Stromal cell of bone marrow (primary cell): ENCODE measurements at regions not wholly inside any gene's neighbourhood (a gene's known extent, or its start where the extent isn't known, plus 50 kb on each side); places are given as distances from the start of the nearest gene placed in this dataset.

Experiments
- DNase-seq: peaks from one replicate; pipeline ENCODE4 v3.0.0-alpha.2; 2012; ENCODE audit warnings: low read depth

DNA sequence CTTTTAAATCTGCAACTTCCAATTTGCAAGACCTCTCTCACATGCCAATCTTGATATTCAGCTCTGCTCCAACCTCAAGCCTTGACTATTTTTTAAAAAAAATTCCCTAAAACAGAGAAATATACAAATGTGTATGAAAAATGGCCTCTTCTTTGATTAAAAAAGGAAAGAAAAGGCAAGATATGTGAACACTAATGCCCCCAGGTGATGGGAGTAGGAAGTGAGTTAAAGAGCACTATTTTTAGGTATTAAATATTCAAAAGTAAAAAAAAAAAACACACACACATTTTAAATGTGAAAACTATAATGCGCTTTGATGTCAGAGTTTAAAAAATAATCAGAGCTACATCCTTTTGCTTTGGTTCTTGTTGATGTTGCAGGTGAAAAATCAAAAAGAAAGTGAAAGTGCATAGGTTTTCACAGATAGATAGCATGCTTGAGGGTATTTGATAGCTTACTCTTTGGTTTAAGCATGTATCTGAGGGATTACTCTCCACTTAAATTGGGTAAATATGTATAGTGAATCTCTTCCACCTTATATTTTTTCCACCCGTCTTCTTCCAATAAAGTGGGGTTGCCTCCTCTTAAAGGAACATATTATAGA is 406.0 kb upstream of the POU3F3 start:
- DNase-seq = no peak

DNA sequence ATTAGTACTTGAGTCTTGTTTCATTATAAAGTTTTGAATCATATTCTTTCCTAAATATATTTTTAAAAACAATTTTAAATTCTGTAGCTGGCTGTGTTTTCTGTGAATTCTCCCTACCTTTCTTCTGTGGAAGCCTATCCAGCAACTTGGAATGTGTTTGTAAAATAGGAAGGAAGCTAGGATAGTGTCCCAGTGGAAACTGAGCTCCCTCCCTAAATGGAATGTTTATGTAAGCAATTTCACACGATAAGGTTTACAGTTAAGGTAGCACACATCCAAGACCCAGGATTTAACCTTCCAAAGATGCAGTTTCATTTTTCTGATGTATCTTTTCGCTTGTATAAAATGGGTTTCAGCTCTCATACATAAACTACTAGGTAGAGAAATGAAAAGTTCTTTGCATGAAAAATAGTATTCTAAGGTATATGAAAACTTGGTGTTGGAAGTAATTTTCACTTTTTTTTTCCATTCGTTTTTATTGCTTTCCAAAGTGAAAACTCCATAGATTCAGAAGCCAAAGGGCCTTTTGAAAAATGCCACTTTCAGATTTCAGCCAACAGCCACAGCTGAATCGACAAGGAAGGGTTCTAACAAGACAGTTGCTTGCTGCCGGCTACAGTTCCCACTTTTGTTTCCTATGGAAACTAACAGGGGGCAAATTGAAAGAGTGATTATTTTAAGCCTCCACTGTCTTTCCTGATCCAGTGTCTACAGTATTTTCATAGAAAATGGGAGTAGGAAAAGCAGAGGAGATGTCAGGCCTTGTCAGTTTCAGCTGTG is 405.1 kb upstream of the POU3F3 start:
- no peak for DNase-seq

- no peak for DNase-seq
Observed at GRCh38 chr2:104452558-104452957, 401.4 kb upstream of the POU3F3 start.

DNA sequence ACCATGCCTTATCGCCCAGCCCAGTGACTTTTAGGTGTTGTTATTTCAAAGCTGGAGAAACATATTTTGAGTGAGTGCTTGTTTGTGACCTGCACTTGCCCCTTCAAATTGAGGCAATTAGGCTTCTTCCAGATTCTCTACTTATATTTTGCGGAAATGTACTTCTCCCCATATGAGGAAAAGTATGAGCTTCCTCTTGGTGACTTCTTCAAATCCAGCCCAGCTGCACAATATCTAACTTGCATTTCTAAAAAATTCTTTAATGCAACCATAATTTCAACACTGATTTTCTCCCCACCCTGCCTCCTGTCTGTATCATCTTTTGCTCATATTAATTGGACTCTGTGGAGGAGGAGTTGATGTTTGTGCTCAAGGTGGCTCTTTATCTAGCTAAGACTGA is 391.2 kb upstream of the POU3F3 start:
- no peak for DNase-seq

DNA sequence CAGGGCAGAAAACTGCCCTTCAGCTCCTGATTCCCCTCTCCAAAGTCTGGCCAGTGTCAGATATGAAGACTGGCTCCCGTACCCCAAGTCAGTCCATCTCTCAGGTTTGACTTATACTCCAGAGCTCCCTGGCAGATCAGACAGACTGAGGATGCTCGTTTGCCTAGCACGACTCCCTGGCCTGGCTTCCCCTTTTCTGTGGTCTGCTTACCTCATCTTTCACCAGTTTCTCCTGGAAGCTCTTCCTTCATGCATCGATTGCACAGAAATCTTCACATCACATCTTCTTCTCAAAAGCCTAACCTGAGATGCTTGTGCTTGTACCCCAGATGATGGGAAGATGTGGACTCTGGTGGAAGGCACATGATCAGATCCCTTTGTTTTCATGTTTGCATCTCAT is 387.9 kb upstream of the POU3F3 start:
- DNase-seq = no peak

- no peak for DNase-seq
Observed at GRCh38 chr2:104468846-104469245, 385.1 kb upstream of the POU3F3 start.

GRCh38 chr2:104472076-104472475 is 381.8 kb upstream of the POU3F3 start:
- no peak for DNase-seq

GRCh38 chr2:104473546-104473945 is 380.4 kb upstream of the POU3F3 start:
- no peak for DNase-seq

DNA sequence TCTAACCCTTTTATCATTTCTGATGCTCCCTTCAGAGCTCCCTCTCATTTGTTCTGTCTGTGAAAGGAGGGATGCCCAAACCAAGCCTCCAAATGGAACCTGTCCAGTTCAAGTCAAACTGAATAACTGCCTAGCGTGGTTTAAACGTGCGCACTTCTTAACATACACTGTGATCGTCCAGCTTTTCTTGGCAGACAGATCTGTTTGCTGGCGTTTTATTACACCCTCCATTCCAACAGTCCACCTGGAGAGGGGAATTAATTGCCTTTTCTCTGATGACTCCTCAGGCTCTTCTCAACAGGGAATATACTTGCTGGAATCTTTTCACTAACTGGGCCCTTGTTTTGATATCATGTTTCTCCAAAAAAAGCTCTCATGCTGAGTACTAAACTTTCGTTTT is 379.2 kb upstream of the POU3F3 start:
- no peak for DNase-seq

GRCh38 chr2:104476075-104476474 is 377.8 kb upstream of the POU3F3 start:
- no peak for DNase-seq

- DNase-seq = no peak
Observed at GRCh38 chr2:104476563-104476988, 377.3 kb upstream of the POU3F3 start.

GRCh38 chr2:104481341-104481740 is 372.6 kb upstream of the POU3F3 start:
- no peak for DNase-seq

GRCh38 chr2:104487366-104487765 is 366.5 kb upstream of the POU3F3 start:
- no peak for DNase-seq

DNA sequence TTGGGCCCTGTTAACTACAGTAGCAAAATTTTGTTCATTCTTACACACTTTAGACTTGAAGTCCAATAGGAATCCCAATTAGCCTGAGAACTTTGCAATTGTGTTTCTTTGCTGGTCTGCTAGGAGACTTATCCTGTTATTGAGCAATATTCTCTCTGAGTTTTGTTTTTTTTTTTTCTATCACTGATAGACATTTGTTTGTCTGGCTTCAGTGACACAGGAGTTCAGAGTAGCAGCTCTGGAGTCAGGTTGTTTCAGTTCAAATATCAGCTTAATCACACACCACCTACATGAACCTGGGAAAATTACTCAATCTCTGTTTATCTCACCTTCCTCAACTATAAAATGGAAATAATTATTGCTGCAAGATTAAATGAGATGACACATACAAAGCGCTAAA is 360.2 kb upstream of the POU3F3 start:
- no peak for DNase-seq

DNA sequence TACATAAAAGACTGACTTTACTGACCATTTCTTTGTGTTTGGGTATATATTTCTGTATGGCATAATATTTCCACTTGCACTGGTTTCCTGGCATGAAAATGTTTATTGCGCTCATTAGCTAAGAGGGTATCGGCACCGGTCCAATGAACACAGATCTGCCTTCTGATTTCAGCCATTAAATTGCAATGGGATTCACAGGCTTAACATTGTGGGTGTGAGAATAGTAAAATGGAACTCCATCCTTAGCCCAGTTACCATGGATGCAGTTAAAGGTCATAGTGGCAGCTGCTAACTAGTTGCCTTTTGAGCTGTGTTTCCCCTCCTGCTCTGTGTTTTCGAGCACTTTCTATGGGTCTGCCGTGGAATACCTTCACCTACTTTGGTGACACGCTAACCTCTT is 352.6 kb upstream of the POU3F3 start:
- no peak for DNase-seq

DNA sequence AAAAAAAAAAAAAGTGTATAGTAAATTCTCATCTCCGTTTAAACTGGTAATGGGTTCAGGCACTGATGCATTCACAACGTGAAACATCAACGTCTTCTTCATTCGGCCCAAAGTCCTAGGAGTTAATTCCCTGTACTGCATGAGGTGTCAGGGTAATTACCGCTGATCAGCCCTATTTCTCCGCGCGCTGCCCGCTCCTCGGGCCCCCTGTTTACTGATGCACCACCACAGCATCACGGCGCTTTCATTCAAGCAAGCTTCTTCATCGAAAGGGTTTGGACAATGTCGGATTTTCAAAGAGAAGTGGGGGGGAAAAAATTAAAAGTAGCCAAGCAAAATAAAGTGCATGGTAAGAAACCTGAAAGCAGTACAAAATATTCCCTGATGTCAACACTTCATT is 352.0 kb upstream of the POU3F3 start:
- DNase-seq = no peak

- DNase-seq = no peak
Observed at GRCh38 chr2:104502901-104503300, 351.0 kb upstream of the POU3F3 start.

DNA sequence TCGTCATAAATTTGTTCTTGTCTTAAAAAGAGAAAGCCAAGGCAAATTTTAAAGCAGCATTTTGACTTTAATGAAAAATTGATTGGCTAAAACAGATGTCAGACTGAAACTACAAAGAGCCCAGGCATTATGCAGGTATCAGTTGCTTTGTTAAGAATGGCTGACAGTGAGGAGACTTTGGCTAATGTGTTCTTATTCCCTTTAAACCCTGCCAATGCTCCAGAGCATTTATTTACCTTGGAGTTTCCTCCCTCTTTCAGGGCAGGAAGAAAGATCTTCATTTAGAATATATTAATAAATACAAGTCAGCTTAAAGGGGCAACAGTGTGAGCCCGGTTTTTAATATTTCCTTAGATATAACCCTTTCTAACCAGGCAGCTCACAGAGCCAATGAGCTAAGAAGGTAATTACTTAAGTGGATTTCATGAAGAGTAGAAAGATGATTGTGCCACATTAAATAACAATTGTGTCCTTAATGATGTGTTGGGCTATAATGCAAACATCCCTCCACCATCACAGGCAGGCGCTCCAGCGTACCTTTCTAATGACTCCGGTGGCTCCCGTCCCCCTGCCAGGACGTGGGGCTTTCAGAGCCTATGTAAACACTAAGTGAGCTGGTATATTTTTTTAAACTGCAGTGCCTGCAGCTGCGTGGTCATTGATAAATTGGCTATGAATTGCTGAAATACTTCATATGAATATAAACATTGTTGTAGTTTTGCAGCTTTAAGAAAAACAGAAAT is 349.4 kb upstream of the POU3F3 start:
- no peak for DNase-seq

- DNase-seq = no peak
Observed at GRCh38 chr2:104518256-104518655, 335.7 kb upstream of the POU3F3 start.

DNA sequence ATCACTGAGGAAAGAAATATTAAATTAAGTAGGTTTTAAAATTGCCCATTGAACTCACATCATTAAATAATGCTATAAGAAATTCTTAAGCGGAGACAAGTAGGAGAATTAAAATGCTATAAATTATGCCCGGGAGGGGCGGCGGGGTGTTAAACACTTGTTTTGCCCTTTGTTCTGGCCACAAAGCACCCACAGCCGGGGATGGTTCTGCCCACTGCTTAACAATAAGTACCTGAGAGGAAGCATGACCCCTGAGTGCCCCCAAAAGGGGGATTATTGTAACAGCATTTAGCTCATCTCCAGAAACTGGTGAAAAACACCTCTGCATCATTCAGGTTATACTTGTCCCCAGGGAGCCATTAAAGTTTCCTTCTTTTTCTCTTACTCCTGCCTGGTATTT is 332.7 kb upstream of the POU3F3 start:
- no peak for DNase-seq

GRCh38 chr2:104523921-104524320 is 330.0 kb upstream of the POU3F3 start:
- DNase-seq = no peak

DNA sequence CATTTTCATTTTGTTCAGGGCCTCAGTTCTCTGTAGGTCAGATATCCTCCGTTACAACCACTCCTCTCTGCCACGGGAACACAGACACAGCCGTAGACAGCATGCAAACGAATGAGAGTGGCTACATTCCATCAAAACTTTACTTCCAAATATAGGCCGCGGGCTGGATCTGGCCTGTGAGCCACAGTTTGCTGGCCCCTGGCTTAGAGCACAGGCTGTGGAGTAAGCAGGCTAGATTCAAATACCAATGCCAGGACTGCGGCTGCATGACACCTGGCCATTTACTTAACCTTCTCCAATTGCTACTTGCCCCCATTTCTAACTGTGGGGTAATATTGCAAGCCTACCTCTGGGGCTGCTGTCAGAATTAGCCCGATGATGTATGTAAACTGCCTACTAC is 325.8 kb upstream of the POU3F3 start:
- DNase-seq = no peak

- DNase-seq = no peak
Observed at GRCh38 chr2:104531122-104531521, 322.8 kb upstream of the POU3F3 start.
